Esophagus muscularis mucosa (tissue), 4 donors: ENCODE measurements at regions not wholly inside any gene's neighbourhood (a gene's known extent, or its start where the extent isn't known, plus 50 kb on each side); places are given as distances from the start of the nearest gene placed in this dataset.

Experiments used
- DNase-seq: peaks from one replicate; pipeline ENCODE4 v3.0.0-alpha.2; 2017; ENCODE audit errors: extremely low spot score
- H3K27ac ChIP-seq, 4 donors: fragments of 200-600 bp; sonication (generic); replicated peaks in 1 of 4; 1 replicate in 3 of 4; 2 replicates in 1 of 4; pipeline ENCODE4 v1.5.1; 2016 to 2019; ENCODE audit warnings: mild to moderate bottlenecking in 1 of 4
- H3K27me3 ChIP-seq, 4 donors: fragments of 200-600 bp; sonication (generic); one replicate each; pipeline versions ENCODE4 v1.5.1 to v1.6.0; 2016 to 2019
- H3K36me3 ChIP-seq, 4 donors: fragments of 200-600 bp; sonication (generic); one replicate each; pipeline ENCODE4 v1.5.1; 2016 to 2019
- H3K4me1 ChIP-seq, 4 donors: fragments of 200-600 bp; sonication (generic); one replicate each; pipeline ENCODE4 v1.5.1; 2016 to 2019
- H3K4me3 ChIP-seq, 4 donors: fragments of 200-600 bp; sonication (generic); 1 replicate in 2 of 4; 2 replicates in 2 of 4; pipeline ENCODE4 v1.5.1; 2016 to 2019; ENCODE audit warnings: mild to moderate bottlenecking in 4 of 4, moderate library complexity in 1 of 4
- H3K9me3 ChIP-seq, 4 donors: fragments of 200-600 bp; sonication (generic); 1 replicate in 3 of 4; 2 replicates in 1 of 4; pipeline ENCODE4 v1.5.1; 2016 to 2019
- CTCF ChIP-seq, 3 experiments: fragments of 200-600 bp in 2 of 3; fragments of 450-650 bp in 1 of 3; sonication (generic) in 2 of 3; IDR thresholded peaks; one replicate each; pipeline ENCODE4 v1.5.1; 2017 to 2019; ENCODE audit warnings: antibody characterized with exemption in 3 of 3, mild to moderate bottlenecking in 2 of 3, moderate library complexity in 1 of 3
- EP300 ChIP-seq: sonication (generic); formaldehyde crosslinking; IDR thresholded peaks from one replicate; pipeline ENCODE4 v1.6.1; 2017; ENCODE audit warnings: antibody characterized with exemption
- POLR2A ChIP-seq: fragments of 450-650 bp; IDR thresholded peaks from one replicate; pipeline ENCODE4 v1.6.1; 2017; ENCODE audit warnings: antibody characterized with exemption, moderate library complexity, mild to moderate bottlenecking, low read depth
- POLR2AphosphoS5 ChIP-seq, 2 donors: sonication (generic); formaldehyde crosslinking; IDR thresholded peaks; one replicate each; pipeline ENCODE4 v1.6.1; 2017; ENCODE audit warnings: antibody characterized with exemption in 2 of 2
- WGBS: methylation state at CpG from one replicate; pipeline ENCODE4 v1.1.5; 2018; 5-methylcytosine and 5-hydroxymethylcytosine counted together
- intact Hi-C: fragments of 100-400 bp; cut with DNase I; formaldehyde crosslinking; loops from one replicate; pipeline ENCODE4 v1.15.1; 2023

GRCh38 chr4:163810755-163811154 lies 316.3 kb downstream of the TMA16 start:
- DNase-seq, result no peak
- H3K4me1 ChIP-seq, result no peaks in the 10 kb centered on the region
- H3K9me3 ChIP-seq, result no peaks in the 10 kb centered on the region
- TF ChIP-seq POLR2AphosphoS5 (IDR thresholded peaks at IDR 0.05) (no peak), POLR2A (no peak), EP300 (no peak), CTCF (IDR thresholded peaks at IDR 0.05) (no peak)
- H3K27me3 ChIP-seq, result no peaks in the 10 kb centered on the region
- 81% methylated on average over 3 of the region's 3 CpGs for WGBS
- H3K27ac ChIP-seq, result no peak overlapping the region
- intact Hi-C loops, result no loop called here
- H3K4me3 ChIP-seq, result no peak overlapping the region
- H3K36me3 ChIP-seq, result no peaks in the 10 kb centered on the region

GRCh38 chr4:163815776-163816175 lies 321.3 kb downstream of the TMA16 start:
- WGBS, result 75% methylated on average over 2 of the region's 2 CpGs
- no peak overlapping the region for H3K27ac ChIP-seq
- intact Hi-C loops, result no loop called here

GRCh38 chr4:163816494-163816893 lies 322.0 kb downstream of the TMA16 start:
- no peaks in the 10 kb centered on the region for H3K36me3 ChIP-seq
- no peaks in the 10 kb centered on the region for H3K27me3 ChIP-seq
- H3K4me3 ChIP-seq, result no peak overlapping the region
- 79% methylated on average over 1 of the region's 1 CpG for WGBS
- intact Hi-C loops, result no loop called here
- no peaks in the 10 kb centered on the region for H3K4me1 ChIP-seq
- TF ChIP-seq EP300, result no peak
- TF ChIP-seq CTCF (IDR thresholded peaks at IDR 0.05), result no peak
- no peak for TF ChIP-seq POLR2AphosphoS5 (IDR thresholded peaks at IDR 0.05)
- TF ChIP-seq POLR2A, result no peak
- no peak overlapping the region for H3K27ac ChIP-seq
- H3K9me3 ChIP-seq, result no peaks in the 10 kb centered on the region
- no peak for DNase-seq

More at GRCh38 chr4:163815776-163816175, 321.3 kb downstream of the TMA16 start:
- Histone ChIP-seq H3K4me3 (no peak overlapping the region), H3K27me3 (no peaks in the 10 kb centered on the region), H3K36me3 (no peaks in the 10 kb centered on the region), H3K4me1 (no peaks in the 10 kb centered on the region), H3K9me3 (no peaks in the 10 kb centered on the region)
- no peak for DNase-seq
- TF ChIP-seq POLR2A (no peak), POLR2AphosphoS5 (IDR thresholded peaks at IDR 0.05) (no peak), EP300 (no peak), CTCF (IDR thresholded peaks at IDR 0.05) (no peak)

- H3K27me3 ChIP-seq, result no peaks in the 10 kb centered on the region
Measured at GRCh38 chr4:163818673-163819072, 324.2 kb downstream of the TMA16 start.

More at GRCh38 chr4:163818673-163819072, 324.2 kb downstream of the TMA16 start:
- Histone ChIP-seq H3K27ac (no peak overlapping the region), H3K9me3 (no peaks in the 10 kb centered on the region), H3K4me1 (no peaks in the 10 kb centered on the region), H3K4me3 (no peak overlapping the region), H3K36me3 (no peaks in the 10 kb centered on the region)
- no peak for DNase-seq
- intact Hi-C loops, result no loop called here
- 84% methylated on average over 3 of the region's 3 CpGs for WGBS
- no peak for TF ChIP-seq POLR2AphosphoS5 (IDR thresholded peaks at IDR 0.05)
- TF ChIP-seq EP300, result no peak
- no peak for TF ChIP-seq CTCF (IDR thresholded peaks at IDR 0.05)
- no peak for TF ChIP-seq POLR2A
